PFSK-1 (cell line): ENCODE measurements at regions not wholly inside any gene's neighbourhood (a gene's known extent, or its start where the extent isn't known, plus 50 kb on each side); places are given as distances from the start of the nearest gene placed in this dataset.

ENCODE experiments used
- FOXP2 ChIP-seq: optimal IDR thresholded peaks from 2 replicates; pipeline ENCODE3; 2011; ENCODE audit warnings: borderline replicate concordance, control low read depth, inconsistent platforms; ENCODE audit not compliant: insufficient read depth; ENCODE audit errors: extremely low read length, extremely low read depth
- POLR2AphosphoS5 ChIP-seq: IDR thresholded peaks from 2 replicates; pipeline ENCODE4 v1.6.1; 2012; ENCODE audit warnings: low read depth, mild to moderate bottlenecking, control low read depth, low read length, moderate library complexity
- SIN3A ChIP-seq: IDR thresholded peaks from 2 replicates; pipeline ENCODE4 v1.6.1; 2012; ENCODE audit warnings: mild to moderate bottlenecking, low read length, moderate library complexity, borderline replicate concordance; ENCODE audit not compliant: insufficient read depth
- TAF1 ChIP-seq: IDR thresholded peaks from 2 replicates; pipeline ENCODE4 v1.6.1; 2012; ENCODE audit warnings: low read length, control low read depth, borderline replicate concordance; ENCODE audit not compliant: insufficient read depth
- TF ChIP-seq, protein P1 (sequence below), 2 experiments: IDR thresholded peaks; 2 replicates each; pipeline versions ENCODE4 v1.6.1 to v1.8.0; 2011 to 2012; ENCODE audit warnings: low read depth in 2 of 2, low read length in 2 of 2, control low read depth in 1 of 2, inconsistent platforms in 1 of 2, mild to moderate bottlenecking in 1 of 2, moderate library complexity in 1 of 2; ENCODE audit not compliant: insufficient read depth in 1 of 2

DNA sequence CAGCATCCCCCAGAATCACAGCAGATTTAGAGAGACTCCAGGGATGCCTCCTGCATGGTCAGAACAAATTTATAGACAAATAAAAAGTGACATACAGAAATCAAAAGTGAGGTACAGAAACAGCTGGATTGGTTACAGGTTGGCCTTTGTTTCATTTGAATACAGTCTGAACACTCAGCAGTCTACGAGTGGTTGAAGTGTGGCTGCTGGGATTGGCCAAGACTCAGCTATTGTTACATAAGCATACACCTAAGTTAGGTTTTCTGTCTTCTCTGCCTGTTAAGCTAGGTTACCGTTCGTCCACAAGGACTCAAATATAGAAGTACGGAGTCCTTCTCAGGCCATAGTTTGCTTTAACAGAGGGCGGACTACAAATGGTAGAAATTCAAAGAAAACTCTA lies 262.4 kb upstream of the SLC14A2 start:
- TF ChIP-seq SIN3A = no peak
- TF ChIP-seq TAF1 = no peak
- TF ChIP-seq POLR2AphosphoS5 = no peak
- TF ChIP-seq, protein P1, sequence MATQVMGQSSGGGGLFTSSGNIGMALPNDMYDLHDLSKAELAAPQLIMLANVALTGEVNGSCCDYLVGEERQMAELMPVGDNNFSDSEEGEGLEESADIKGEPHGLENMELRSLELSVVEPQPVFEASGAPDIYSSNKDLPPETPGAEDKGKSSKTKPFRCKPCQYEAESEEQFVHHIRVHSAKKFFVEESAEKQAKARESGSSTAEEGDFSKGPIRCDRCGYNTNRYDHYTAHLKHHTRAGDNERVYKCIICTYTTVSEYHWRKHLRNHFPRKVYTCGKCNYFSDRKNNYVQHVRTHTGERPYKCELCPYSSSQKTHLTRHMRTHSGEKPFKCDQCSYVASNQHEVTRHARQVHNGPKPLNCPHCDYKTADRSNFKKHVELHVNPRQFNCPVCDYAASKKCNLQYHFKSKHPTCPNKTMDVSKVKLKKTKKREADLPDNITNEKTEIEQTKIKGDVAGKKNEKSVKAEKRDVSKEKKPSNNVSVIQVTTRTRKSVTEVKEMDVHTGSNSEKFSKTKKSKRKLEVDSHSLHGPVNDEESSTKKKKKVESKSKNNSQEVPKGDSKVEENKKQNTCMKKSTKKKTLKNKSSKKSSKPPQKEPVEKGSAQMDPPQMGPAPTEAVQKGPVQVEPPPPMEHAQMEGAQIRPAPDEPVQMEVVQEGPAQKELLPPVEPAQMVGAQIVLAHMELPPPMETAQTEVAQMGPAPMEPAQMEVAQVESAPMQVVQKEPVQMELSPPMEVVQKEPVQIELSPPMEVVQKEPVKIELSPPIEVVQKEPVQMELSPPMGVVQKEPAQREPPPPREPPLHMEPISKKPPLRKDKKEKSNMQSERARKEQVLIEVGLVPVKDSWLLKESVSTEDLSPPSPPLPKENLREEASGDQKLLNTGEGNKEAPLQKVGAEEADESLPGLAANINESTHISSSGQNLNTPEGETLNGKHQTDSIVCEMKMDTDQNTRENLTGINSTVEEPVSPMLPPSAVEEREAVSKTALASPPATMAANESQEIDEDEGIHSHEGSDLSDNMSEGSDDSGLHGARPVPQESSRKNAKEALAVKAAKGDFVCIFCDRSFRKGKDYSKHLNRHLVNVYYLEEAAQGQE (IDR thresholded peaks at IDR 0.05; ENCODE audit: insufficient read depth in 1 of 2, low read depth in 2 of 2, low read length in 2 of 2) = no peak
- TF ChIP-seq FOXP2 = no peak

DNA sequence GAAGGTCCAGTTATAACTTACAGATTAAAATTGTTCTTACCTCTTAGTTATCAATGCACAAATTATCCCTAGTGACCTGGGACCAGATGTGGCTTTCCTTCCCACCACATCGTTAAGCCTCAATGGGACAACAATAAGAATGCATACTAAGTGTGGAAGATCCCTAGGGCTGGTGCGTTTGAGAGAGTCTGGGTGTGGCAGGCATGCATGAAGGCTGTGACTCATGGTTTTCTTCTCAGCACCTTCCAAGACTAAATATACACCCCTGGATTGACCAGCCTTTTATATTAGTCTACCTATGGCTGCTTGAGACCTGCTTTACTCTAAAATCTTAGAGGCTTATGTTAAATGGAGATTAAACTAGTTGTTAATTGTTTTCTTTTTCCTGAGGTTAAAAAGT lies 261.7 kb upstream of the SLC14A2 start:
- TF ChIP-seq FOXP2 (no peak), POLR2AphosphoS5 (no peak), TAF1 (no peak), SIN3A (no peak)
- TF ChIP-seq, protein P1 (IDR thresholded peaks at IDR 0.05; ENCODE audit: insufficient read depth in 1 of 2, low read depth in 2 of 2, low read length in 2 of 2) = no peak

DNA sequence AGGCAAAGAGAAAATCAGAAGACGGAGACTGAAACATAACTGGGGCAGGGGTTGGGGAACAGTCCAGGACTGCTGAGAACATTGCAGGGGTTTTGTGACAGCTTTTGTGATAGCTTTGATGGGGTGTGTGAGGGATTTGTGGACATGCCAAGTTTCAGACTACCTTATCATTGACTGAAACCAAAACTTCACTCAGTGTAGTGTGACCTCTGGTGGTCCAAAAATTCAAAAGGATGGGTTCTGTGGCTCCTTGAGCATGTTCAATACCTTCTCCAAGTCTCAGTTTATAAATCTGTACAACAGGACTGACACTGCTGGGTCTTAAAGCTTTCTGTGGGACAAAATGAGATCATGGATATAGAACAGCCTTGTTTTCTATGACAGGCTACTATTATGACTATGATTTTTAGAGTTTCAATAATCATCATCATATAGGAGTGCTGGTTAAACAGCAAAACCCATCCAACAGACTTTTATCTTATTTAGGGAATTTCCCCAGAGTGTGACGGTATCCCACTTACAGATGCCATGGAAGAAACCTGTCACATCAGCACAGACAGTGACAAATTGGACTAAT lies 259.2 kb upstream of the SLC14A2 start:
- TF ChIP-seq, protein P1 (IDR thresholded peaks at IDR 0.05; ENCODE audit: insufficient read depth in 1 of 2, low read depth in 2 of 2, low read length in 2 of 2) = no peak
- TF ChIP-seq SIN3A = no peak
- TF ChIP-seq POLR2AphosphoS5 = no peak
- no peak for TF ChIP-seq FOXP2
- TF ChIP-seq TAF1 = no peak

DNA sequence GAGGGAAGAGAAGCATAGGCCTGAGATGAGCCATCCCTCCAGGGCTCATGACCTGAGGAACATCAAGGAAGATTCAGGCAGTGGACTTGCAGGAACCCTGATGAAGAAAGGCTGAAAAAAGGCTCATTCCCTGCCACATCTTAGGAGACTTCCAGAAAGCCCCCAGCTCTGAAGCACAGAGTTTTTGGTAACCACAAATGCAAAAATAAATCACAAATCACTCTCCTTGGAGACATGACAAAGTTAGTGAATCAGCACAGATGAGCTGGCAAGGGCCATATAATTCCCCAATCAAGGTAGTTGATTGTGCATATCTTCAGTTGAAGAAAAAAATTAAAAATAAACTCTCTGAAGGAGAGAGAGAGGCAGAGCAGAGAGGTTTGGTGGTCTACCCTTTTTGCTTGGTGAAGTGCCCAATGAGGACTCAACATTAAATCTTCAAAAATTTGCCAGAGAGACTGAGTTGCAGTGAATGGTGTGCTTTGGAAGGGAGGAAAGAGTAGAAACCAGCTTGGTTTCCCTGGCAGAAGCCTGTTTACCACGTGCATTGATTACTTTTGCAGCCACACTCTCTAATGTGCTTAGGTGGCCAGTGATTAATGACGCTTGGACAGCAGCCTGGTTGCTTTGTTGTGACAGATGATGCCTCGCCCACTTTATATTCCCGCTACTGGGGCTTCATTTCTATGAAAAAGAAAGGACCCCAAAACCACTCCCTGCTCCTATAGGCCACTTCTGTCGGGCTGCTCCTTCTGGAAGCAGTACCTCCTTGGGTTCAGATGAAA lies 257.4 kb upstream of the SLC14A2 start:
- TF ChIP-seq POLR2AphosphoS5 = no peak
- no peak for TF ChIP-seq TAF1
- no peak for TF ChIP-seq FOXP2
- TF ChIP-seq SIN3A = no peak
- TF ChIP-seq, protein P1 (IDR thresholded peaks at IDR 0.05; ENCODE audit: insufficient read depth in 1 of 2, low read depth in 2 of 2, low read length in 2 of 2) = no peak
